GM18499 (cell line): ENCODE measurements at regions not wholly inside any gene's neighbourhood (a gene's known extent, or its start where the extent isn't known, plus 50 kb on each side); places are given as distances from the start of the nearest gene placed in this dataset.
"Not testable (repeated sequence)": the region's sequence is repeated elsewhere in the genome, so short reads cannot be mapped to it uniquely, and the experiment has no call there.

ENCODE experiments used
- ATAC-seq: cut with Tn5 transposase; IDR thresholded peaks from one replicate; pipeline ENCODE4 v1.9.1; 2021; ENCODE audit warnings: moderate number of reproducible peaks; ENCODE audit not compliant: insufficient read depth, unreplicated experiment

- ATAC-seq = no peak
Observed at GRCh38 chr1:240722788-240723187, 110.8 kb upstream of the GREM2 start.

- no peak for ATAC-seq
Observed at GRCh38 chr1:240720976-240721375, 109.0 kb upstream of the GREM2 start.

- ATAC-seq = no peak
Observed at GRCh38 chr1:240719953-240720700, 108.2 kb upstream of the GREM2 start.

GRCh38 chr1:240716538-240716937 lies 104.6 kb upstream of the GREM2 start:
- not testable (repeated sequence) for ATAC-seq

GRCh38 chr1:240714568-240715292 lies 102.8 kb upstream of the GREM2 start:
- ATAC-seq = no peak

- ATAC-seq = no peak
Observed at GRCh38 chr1:240712014-240712731, 100.2 kb upstream of the GREM2 start.

GRCh38 chr1:240711020-240711419 lies 99.1 kb upstream of the GREM2 start:
- no peak for ATAC-seq

GRCh38 chr1:240709676-240710075 lies 97.7 kb upstream of the GREM2 start:
- no peak for ATAC-seq

GRCh38 chr1:240706150-240706935 lies 94.4 kb upstream of the GREM2 start:
- ATAC-seq = no peak

GRCh38 chr1:240705579-240705978 lies 93.6 kb upstream of the GREM2 start:
- no peak for ATAC-seq

GRCh38 chr1:240701412-240701811 lies 89.5 kb upstream of the GREM2 start:
- no peak for ATAC-seq

GRCh38 chr1:240695416-240695815 lies 83.5 kb upstream of the GREM2 start:
- ATAC-seq = no peak

GRCh38 chr1:240693844-240694243 lies 81.9 kb upstream of the GREM2 start:
- no peak for ATAC-seq

GRCh38 chr1:240693036-240693435 lies 81.1 kb upstream of the GREM2 start:
- ATAC-seq = no peak

GRCh38 chr1:240691909-240692705 lies 80.2 kb upstream of the GREM2 start:
- no peak for ATAC-seq

- ATAC-seq = no peak
Observed at GRCh38 chr1:240691501-240691900, 79.5 kb upstream of the GREM2 start.

- ATAC-seq = peak; percentile 88
Observed at GRCh38 chr1:240687820-240688219, 75.9 kb upstream of the GREM2 start.

GRCh38 chr1:240683576-240683975 lies 71.6 kb upstream of the GREM2 start:
- no peak for ATAC-seq

- no peak for ATAC-seq
Observed at GRCh38 chr1:240682859-240683242, 70.9 kb upstream of the GREM2 start.
